H1 (cell line): ENCODE measurements at regions not wholly inside any gene's neighbourhood (a gene's known extent, or its start where the extent isn't known, plus 50 kb on each side); places are given as distances from the start of the nearest gene placed in this dataset.

Source experiments
- CTCF ChIA-PET: fragments of 300-600 bp; sonication (Branson Sonifier 250); formaldehyde crosslinking; loops from one replicate; lab custom pipeline; 2021; ENCODE audit not compliant: partially characterized antibody; lab: Charles Lee
- POLR2A ChIA-PET: fragments of 300-600 bp; sonication (Branson Sonifier 250); formaldehyde crosslinking; loops from one replicate; lab custom pipeline; 2021; ENCODE audit warnings: inconsistent platforms; ENCODE audit not compliant: partially characterized antibody; lab: Charles Lee
- DNase-seq, 2 experiments: peaks; one replicate each; pipeline versions ENCODE4 v3.0.0 to v3.0.0-alpha.2; 2010 to 2022; ENCODE audit warnings: low spot score in 2 of 2, low read depth in 1 of 2, mixed read lengths in 1 of 2
- FAIRE-seq: peaks from 2 replicates; lab custom pipeline; 2011; peaks lifted over from hg19 to GRCh38; lab: Jason Lieb, UNC
- H2AFZ ChIP-seq: 2 replicates; pipeline ENCODE4 v1.8.1; 2012; ENCODE audit warnings: low read length, inconsistent platforms
- H2AK5ac ChIP-seq: 2 replicates; pipeline ENCODE4 v1.6.1; 2013; ENCODE audit warnings: low read depth, low read length
- H2BK120ac ChIP-seq: replicated peaks from 2 replicates; pipeline ENCODE3; 2013; ENCODE audit warnings: low read depth, low read length, inconsistent platforms
- H2BK12ac ChIP-seq: 2 replicates; pipeline ENCODE4 v1.6.1; 2013; ENCODE audit warnings: low read depth, low read length
- H2BK15ac ChIP-seq: 2 replicates; pipeline ENCODE4 v1.6.1; 2013; ENCODE audit warnings: low read length
- H2BK20ac ChIP-seq: 2 replicates; pipeline ENCODE4 v1.6.1; 2013; ENCODE audit warnings: low read length
- H2BK5ac ChIP-seq: 2 replicates; pipeline ENCODE4 v1.6.1; 2013; ENCODE audit warnings: low read depth, low read length
- H3K14ac ChIP-seq: 2 replicates; pipeline ENCODE4 v1.6.1; 2013; ENCODE audit warnings: inconsistent platforms; ENCODE audit not compliant: insufficient read length
- H3K18ac ChIP-seq: 2 replicates; pipeline ENCODE4 v1.6.1; 2013; ENCODE audit warnings: low read length; ENCODE audit errors: extremely low read depth
- H3K23ac ChIP-seq: 2 replicates; pipeline ENCODE4 v1.6.1; 2013; ENCODE audit warnings: inconsistent platforms; ENCODE audit not compliant: insufficient read length
- H3K23me2 ChIP-seq: 2 replicates; pipeline ENCODE4 v1.6.1; 2013; ENCODE audit warnings: low read depth, low read length
- H3K27ac ChIP-seq: 2 replicates; pipeline ENCODE4 v1.6.1; 2011; ENCODE audit warnings: low read depth, low read length, inconsistent platforms
- H3K27me3 ChIP-seq, 4 experiments: replicated peaks in 1 of 4; 1 replicate in 1 of 4; 2 replicates in 3 of 4; pipeline versions ENCODE4 v1.6.1 to v1.8.1; 2011 to 2013; ENCODE audit warnings: low read length in 3 of 4, mild to moderate bottlenecking in 3 of 4, inconsistent platforms in 2 of 4, mixed read lengths in 2 of 4, moderate library complexity in 1 of 4; ENCODE audit not compliant: control insufficient read depth in 3 of 4, insufficient read depth in 3 of 4; ENCODE audit errors: extremely low read depth in 1 of 4
- H3K36me3 ChIP-seq, 4 experiments: 2 replicates each; pipeline versions ENCODE4 v1.6.1 to v1.8.1; 2011 to 2013; ENCODE audit warnings: mild to moderate bottlenecking in 4 of 4, low read length in 3 of 4, moderate library complexity in 2 of 4, control low read depth in 1 of 4, inconsistent platforms in 1 of 4; ENCODE audit not compliant: insufficient read depth in 4 of 4, control insufficient read depth in 2 of 4
- H3K4ac ChIP-seq: replicated peaks from 2 replicates; pipeline ENCODE3; 2013; ENCODE audit warnings: low read length, low read depth, mixed read lengths, inconsistent platforms; ENCODE audit not compliant: insufficient read length
- H3K4me1 ChIP-seq, 4 experiments: replicated peaks in 1 of 4; 1 replicate in 1 of 4; 2 replicates in 3 of 4; pipeline versions ENCODE4 v1.6.1 to v1.8.1; 2011 to 2013; ENCODE audit warnings: low read length in 3 of 4, inconsistent platforms in 2 of 4, mixed read lengths in 1 of 4; ENCODE audit not compliant: insufficient read depth in 4 of 4, control insufficient read depth in 3 of 4
- H3K4me2 ChIP-seq, 2 experiments: 2 replicates each; pipeline versions ENCODE4 v1.6.1 to v1.8.1; 2011 to 2013; ENCODE audit warnings: low read depth in 2 of 2, low read length in 2 of 2, control low read depth in 1 of 2, inconsistent platforms in 1 of 2, mild to moderate bottlenecking in 1 of 2; ENCODE audit not compliant: insufficient read depth in 1 of 2
- H3K4me3 ChIP-seq, 4 experiments: fragments of 200-600, 300-600 bp in 1 of 4; sonication (generic), shearing (Covaris generic), sonication (Bioruptor Twin) in 1 of 4; 2 replicates each; pipeline versions ENCODE4 v1.5.1 to v1.8.1; 2011 to 2016; ENCODE audit warnings: low read length in 4 of 4, low read depth in 3 of 4, control low read depth in 2 of 4, inconsistent platforms in 2 of 4, mild to moderate bottlenecking in 2 of 4, mixed read lengths in 1 of 4, moderate library complexity in 1 of 4; ENCODE audit not compliant: insufficient read depth in 2 of 4; ENCODE audit errors: extremely low read depth in 1 of 4
- H3K56ac ChIP-seq: replicated peaks from 2 replicates; pipeline ENCODE3; 2013; ENCODE audit warnings: low read depth, mild to moderate bottlenecking, mixed read lengths, low read length, inconsistent platforms; ENCODE audit not compliant: insufficient read length
- H3K79me1 ChIP-seq: 2 replicates; pipeline ENCODE4 v1.6.1; 2013; ENCODE audit warnings: low read depth, low read length, control low read depth
- H3K79me2 ChIP-seq, 2 experiments: 2 replicates each; pipeline versions ENCODE4 v1.6.1 to v1.8.1; 2012 to 2013; ENCODE audit warnings: low read length in 2 of 2, mild to moderate bottlenecking in 2 of 2, inconsistent platforms in 1 of 2; ENCODE audit not compliant: insufficient read depth in 2 of 2, control insufficient read depth in 1 of 2
- H3K9ac ChIP-seq, 4 experiments: replicated peaks in 1 of 4; 1 replicate in 1 of 4; 2 replicates in 3 of 4; pipeline versions ENCODE4 v1.6.1 to v1.8.1; 2011 to 2013; ENCODE audit warnings: low read depth in 3 of 4, low read length in 3 of 4, control low read depth in 2 of 4, mild to moderate bottlenecking in 2 of 4, moderate library complexity in 2 of 4, inconsistent platforms in 1 of 4; ENCODE audit errors: extremely low read depth in 1 of 4
- H3K9me3 ChIP-seq, 2 experiments: 2 replicates each; pipeline versions ENCODE4 v1.6.1 to v1.8.1; 2012 to 2013; ENCODE audit warnings: mild to moderate bottlenecking in 2 of 2, moderate library complexity in 2 of 2, control low read depth in 1 of 2, inconsistent platforms in 1 of 2, low read depth in 1 of 2, low read length in 1 of 2, mixed read lengths in 1 of 2; ENCODE audit not compliant: insufficient read depth in 2 of 2
- H4K20me1 ChIP-seq, 2 experiments: replicated peaks in 1 of 2; 2 replicates each; pipeline versions ENCODE3 to v1.8.1; 2011 to 2013; ENCODE audit warnings: inconsistent platforms in 2 of 2, low read length in 2 of 2, mild to moderate bottlenecking in 1 of 2; ENCODE audit not compliant: insufficient read depth in 2 of 2, control insufficient read depth in 1 of 2
- H4K5ac ChIP-seq: 2 replicates; pipeline ENCODE4 v1.6.1; 2013; ENCODE audit warnings: low read length, low read depth, mixed read lengths, inconsistent platforms; ENCODE audit not compliant: insufficient read length
- H4K8ac ChIP-seq: 2 replicates; pipeline ENCODE4 v1.8.0; 2013; ENCODE audit warnings: mild to moderate bottlenecking, moderate library complexity, low read length, inconsistent platforms; ENCODE audit not compliant: insufficient read depth; ENCODE audit errors: extremely low read depth
- H4K91ac ChIP-seq: replicated peaks from 2 replicates; pipeline ENCODE3; 2013; ENCODE audit warnings: low read length, mixed read lengths, inconsistent platforms; ENCODE audit not compliant: insufficient read length
- ASH2L ChIP-seq: fragments of 200-600, 300-600 bp; sonication (generic); IDR thresholded peaks from one replicate; pipeline ENCODE4 v1.7.1; 2017; ENCODE audit warnings: low read length
- ATF2 ChIP-seq: IDR thresholded peaks from 2 replicates; pipeline ENCODE4 v1.6.1; 2012; ENCODE audit warnings: low read length, inconsistent platforms
- CBX5 ChIP-seq: fragments of 300-800, 300-1000 bp; sonication (generic); IDR thresholded peaks from 2 replicates; pipeline ENCODE4 v1.7.1; 2016; ENCODE audit warnings: antibody characterized with exemption, low read length, low read depth
- CEBPB ChIP-seq: IDR thresholded peaks from 2 replicates; pipeline ENCODE4 v1.6.1; 2012; ENCODE audit warnings: low read depth, low read length
- CTBP2 ChIP-seq: IDR thresholded peaks from 2 replicates; pipeline ENCODE4 v1.7.0; 2011; ENCODE audit warnings: borderline replicate concordance, mild to moderate bottlenecking, moderate library complexity, mixed read lengths, low read length; ENCODE audit not compliant: insufficient read depth, insufficient read length
- POLR2A ChIP-seq, 2 experiments: IDR thresholded peaks; 1 replicate in 1 of 2; 2 replicates in 1 of 2; pipeline ENCODE4 v1.6.1; 2011; ENCODE audit warnings: low read depth in 2 of 2, low read length in 2 of 2, mild to moderate bottlenecking in 2 of 2; ENCODE audit errors: control extremely low read depth in 1 of 2
- RAD21 ChIP-seq, 2 experiments: IDR thresholded peaks in 1 of 2; conservative IDR thresholded peaks in 1 of 2; 2 replicates each; pipeline ENCODE4 v1.6.1; 2011; ENCODE audit warnings: low read depth in 2 of 2, low read length in 2 of 2, improper control_type of control experiment in 1 of 2, inconsistent platforms in 1 of 2, mild to moderate bottlenecking in 1 of 2, moderate library complexity in 1 of 2
- SIRT6 ChIP-seq: IDR thresholded peaks from one replicate; pipeline ENCODE4 v1.7.1; 2012; ENCODE audit warnings: low read length, inconsistent platforms
- SP2 ChIP-seq: IDR thresholded peaks from 2 replicates; pipeline ENCODE4 v1.6.1; 2012; ENCODE audit warnings: mild to moderate bottlenecking, low read length, inconsistent platforms
- SP4 ChIP-seq: IDR thresholded peaks from 2 replicates; pipeline ENCODE4 v1.6.1; 2012; ENCODE audit warnings: low read length, inconsistent platforms
- TEAD4 ChIP-seq: IDR thresholded peaks from 2 replicates; pipeline ENCODE4 v1.6.1; 2012; ENCODE audit warnings: low read depth, low read length, inconsistent platforms, mixed read lengths
- WGBS, 2 experiments: shearing (Covaris generic) in 1 of 2; methylation state at CpG; one replicate each; pipeline versions ENCODE4 v1.1.6 to v1.1.7; 2013 to 2015; ENCODE audit warnings: low lambda C conversion rate in 2 of 2, mixed read lengths in 2 of 2, inconsistent platforms in 1 of 2, low coverage in 1 of 2, missing lambda C conversion rate in 1 of 2; ENCODE audit not compliant: insufficient replicate concordance in 2 of 2, insufficient coverage in 1 of 2, insufficient read length in 1 of 2; ENCODE audit errors: extremely low coverage in 1 of 2, missing lambda C conversion rate in 1 of 2; 5-methylcytosine and 5-hydroxymethylcytosine counted together

GRCh38 chr10:28774051-28774995 is 97.0 kb downstream of the BAMBI start:
- Histone ChIP-seq H2BK12ac (no peak overlapping the region), H3K23me2 (no peaks in the 10 kb centered on the region), H3K4me1 (no peaks in the 10 kb centered on the region), H3K18ac (no peak overlapping the region), H3K27me3 (no peaks in the 10 kb centered on the region), H3K27ac (no peak overlapping the region), H3K4ac (no peak overlapping the region), H3K9ac (peak overlapping the region in 1 of 4 experiments; percentile 8; a peak in 1 of 7 replicates), H2BK120ac (no peak overlapping the region), H3K23ac (no peak overlapping the region), H4K5ac (no peak overlapping the region), H3K14ac (no peak overlapping the region), H4K20me1 (no peaks in the 10 kb centered on the region), H3K79me1 (no peaks in the 10 kb centered on the region), H3K56ac (no peak overlapping the region), H3K36me3 (no peaks in the 10 kb centered on the region), H2BK5ac (no peak overlapping the region), H2BK20ac (no peak overlapping the region), H3K9me3 (peaks cover 0 to 11% of the 10 kb centered on the region in 2 experiments; a peak in 2 of 4 replicates), H3K4me3 (no peak overlapping the region), H3K4me2 (no peak overlapping the region), H2AK5ac (no peak overlapping the region), H4K8ac (no peak overlapping the region), H2AFZ (0 out of 2 replicates have a peak overlapping the region, but pooled peaks have one; percentile 62), H2BK15ac (no peak overlapping the region), H3K79me2 (no peaks in the 10 kb centered on the region), H4K91ac (no peak overlapping the region)
- FAIRE-seq (no peak), DNase-seq (no peak)
- WGBS, 2 experiments, result 91% methylated on average over 4 of the region's 4 CpGs; no CpG with 5 or more reads in 1 of the 2 experiments
- ChIA-PET POLR2A (interaction anchor here (0.6 kb wide), 1 partner anchor 32 kb away, joined by 3 read pairs; no protein-coding TSS in a partner anchor), CTCF (interaction anchor here (0.9 kb wide), 1 partner anchor 16 kb away, joined by 3 read pairs; no protein-coding TSS in a partner anchor)
- TF ChIP-seq CTBP2, result no peak
- no peak for TF ChIP-seq CEBPB
- no peak for TF ChIP-seq RAD21 (IDR thresholded peaks at IDR 0.05 in 1 of 2, conservative IDR thresholded peaks at IDR 0.05 in 1 of 2; ENCODE audit: low read depth in 2 of 2, low read length in 2 of 2)
- no peak for TF ChIP-seq SP2
- no peak for TF ChIP-seq CBX5
- TF ChIP-seq ASH2L, result no peak
- no peak for TF ChIP-seq SP4
- TF ChIP-seq SIRT6, result no peak
- TF ChIP-seq POLR2A (IDR thresholded peaks at IDR 0.05; ENCODE audit: control extremely low read depth in 1 of 2, low read depth in 2 of 2, low read length in 2 of 2), result no peak
- no peak for TF ChIP-seq TEAD4
- no peak for TF ChIP-seq ATF2
